LoVo (cell line): ENCODE measurements at regions not wholly inside any gene's neighbourhood (a gene's known extent, or its start where the extent isn't known, plus 50 kb on each side); places are given as distances from the start of the nearest gene placed in this dataset.

Source experiments
- DNase-seq: peaks from one replicate; pipeline ENCODE4 v3.0.0-alpha.2; 2016; ENCODE audit warnings: low spot score

DNA sequence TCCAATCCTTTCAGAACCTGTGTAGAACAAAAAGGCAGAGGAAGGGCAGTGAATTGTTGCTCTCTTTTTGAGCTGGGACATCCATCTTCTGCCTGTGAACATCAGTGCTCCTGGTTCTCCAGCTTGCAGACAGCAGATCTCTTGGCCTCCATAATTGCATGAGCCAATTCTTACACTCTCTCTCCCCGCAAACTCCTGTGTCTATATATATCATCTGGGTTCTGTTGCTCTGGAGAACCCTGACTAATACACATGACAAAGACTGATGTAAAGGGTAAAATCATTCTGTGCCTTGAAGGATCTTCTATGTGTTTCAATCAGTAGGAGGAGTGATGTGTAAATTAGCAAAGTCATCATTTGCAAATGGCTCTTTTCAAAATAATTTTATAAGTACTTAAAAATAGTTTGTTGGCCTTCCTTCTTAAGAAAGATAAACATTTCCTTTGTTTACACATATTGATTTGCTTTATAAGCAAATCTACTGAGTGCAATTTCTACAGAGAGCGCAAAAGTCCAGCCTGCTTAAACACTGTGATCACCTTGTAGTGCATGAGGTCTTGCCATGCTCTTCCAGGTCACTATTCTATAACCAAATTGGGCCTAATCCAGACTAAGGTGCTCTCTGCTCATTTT is 154.9 kb upstream of the ANKRD28 start:
- DNase-seq, result no peak

DNA sequence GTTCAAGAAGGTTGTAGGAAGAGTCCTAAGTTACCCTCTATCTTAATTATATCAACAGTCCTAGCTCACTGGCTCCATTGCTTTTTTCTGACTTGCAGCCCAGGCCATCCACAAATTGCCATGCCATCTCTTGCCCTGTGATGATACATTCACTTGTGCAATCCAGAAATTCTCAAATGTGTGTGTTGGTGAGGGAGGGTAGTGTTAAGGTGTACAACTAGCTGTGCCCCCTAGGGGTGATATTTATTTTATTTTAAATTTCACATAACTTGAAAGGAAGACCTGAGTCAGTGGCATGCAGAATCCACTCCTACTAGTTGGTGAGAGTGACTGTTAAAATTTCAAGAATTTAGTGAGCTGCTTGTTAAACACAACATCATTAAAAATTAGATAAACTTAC is 156.1 kb upstream of the ANKRD28 start:
- no peak for DNase-seq

DNA sequence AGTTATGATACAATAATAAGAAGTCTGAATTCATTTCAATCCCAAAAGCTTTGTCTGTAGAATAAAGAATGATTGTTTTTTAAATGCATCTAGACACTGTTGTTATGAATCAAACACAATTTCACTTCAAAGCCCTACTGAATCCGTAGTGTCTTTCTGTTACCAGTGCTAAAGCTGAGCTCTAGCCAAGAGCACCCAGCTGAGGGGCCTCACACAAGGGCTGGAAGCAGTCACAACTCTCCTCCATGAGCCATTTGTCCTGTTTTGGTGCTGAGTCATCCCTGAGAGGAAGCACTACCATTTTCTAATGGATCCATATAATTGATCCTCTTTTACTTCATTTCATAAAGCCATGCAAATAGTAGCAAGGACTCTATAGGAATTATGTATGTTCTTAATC is 158.2 kb upstream of the ANKRD28 start:
- DNase-seq, result no peak

DNA sequence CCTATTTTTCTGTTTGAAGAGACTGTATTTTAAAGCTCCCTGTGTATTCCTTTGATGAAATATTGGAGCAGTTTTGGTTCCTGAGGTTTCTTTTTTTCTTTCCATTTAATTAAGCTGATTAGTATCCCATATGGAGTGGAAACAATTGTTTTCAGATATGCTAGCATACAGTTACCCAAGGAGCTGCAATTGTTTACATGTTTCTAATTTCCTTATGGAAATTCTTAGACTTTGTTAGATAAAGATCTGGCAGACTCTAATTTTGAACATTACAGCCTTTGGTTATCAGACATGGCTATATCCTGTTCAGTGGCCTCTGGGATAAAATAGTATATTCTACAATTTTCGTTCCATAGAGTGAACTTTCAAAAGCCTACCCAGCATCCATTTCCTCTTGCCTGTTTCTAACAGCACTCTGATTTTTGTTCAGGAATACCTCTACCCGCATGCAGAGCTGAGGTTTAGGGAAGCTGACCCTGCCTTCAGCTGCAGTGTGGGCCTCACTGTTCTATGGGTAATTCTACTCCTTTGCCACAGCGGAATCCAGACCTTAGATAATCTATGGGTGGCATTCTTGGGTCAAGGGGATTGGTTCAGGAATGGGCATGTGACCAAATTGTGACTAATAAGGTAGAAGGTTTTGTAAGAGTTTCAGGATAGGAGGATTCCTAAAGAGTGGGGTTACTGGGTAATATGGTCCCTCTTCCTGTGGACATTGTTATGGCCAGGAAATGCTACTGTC is 161.1 kb upstream of the ANKRD28 start:
- DNase-seq, result no peak

- no peak for DNase-seq
These were observed 161.6 kb upstream of the ANKRD28 start for GRCh38 chr3:15959434-15959811.

DNA sequence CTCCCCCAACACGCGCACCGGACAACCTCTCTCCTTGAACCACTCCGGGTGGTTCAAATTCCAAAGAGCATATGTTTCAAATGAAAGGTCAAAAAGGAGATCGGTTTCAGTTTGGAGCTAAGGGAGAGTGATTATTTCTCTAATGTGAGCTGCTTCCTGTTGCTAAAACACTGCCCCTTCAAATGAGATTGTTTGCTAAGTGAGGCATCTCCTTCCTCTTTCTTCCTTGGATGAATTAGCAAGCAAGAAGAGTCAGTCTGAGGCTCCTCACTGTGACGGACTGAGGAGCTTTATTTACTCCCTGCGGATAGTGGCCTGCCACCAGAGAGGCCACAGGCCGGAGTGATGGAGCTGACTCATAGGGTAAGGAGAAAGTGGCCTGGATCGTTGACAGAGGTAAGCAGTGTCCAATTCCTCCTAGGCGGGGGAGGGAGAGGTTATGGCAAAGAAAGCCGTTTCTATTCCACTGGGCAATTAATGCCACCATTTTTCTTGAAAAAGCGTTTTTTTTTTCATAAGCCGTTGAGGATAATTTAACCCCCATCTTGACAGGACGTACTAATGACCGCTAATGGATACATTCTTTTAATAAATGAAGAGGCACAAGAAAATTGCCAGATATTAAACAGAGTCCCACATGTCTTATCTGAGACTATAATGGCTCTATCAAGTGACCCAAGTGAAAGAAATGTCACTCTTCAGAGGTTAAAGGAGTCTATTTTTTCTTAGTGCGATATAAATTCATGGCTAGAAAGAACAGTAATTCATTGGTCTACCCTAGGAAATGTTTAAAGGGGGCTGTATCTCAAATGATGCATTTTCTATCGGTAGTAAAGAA is 167.0 kb upstream of the ANKRD28 start:
- no peak for DNase-seq

DNA sequence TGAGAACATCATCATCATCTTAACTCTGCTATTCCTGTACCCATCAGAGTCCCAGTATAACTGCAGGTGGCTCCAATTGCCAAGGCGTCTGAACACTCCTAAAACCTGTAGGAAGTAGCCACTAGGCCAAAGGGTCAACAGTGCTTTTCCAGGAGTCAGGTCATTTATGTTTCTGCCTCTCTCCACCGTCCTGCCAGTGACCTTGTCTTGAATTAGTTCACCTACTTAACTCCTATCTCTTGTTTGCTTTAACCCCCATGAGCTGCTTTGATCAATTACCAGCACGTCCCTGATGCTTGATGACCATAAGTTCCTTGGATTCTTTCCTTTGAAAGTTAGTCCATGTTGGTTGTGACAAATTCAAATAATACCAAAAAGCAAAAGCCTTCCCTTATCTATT is 169.8 kb upstream of the ANKRD28 start:
- DNase-seq, result no peak

- no peak for DNase-seq
These were observed 172.3 kb upstream of the ANKRD28 start for GRCh38 chr3:15969874-15970640.

DNA sequence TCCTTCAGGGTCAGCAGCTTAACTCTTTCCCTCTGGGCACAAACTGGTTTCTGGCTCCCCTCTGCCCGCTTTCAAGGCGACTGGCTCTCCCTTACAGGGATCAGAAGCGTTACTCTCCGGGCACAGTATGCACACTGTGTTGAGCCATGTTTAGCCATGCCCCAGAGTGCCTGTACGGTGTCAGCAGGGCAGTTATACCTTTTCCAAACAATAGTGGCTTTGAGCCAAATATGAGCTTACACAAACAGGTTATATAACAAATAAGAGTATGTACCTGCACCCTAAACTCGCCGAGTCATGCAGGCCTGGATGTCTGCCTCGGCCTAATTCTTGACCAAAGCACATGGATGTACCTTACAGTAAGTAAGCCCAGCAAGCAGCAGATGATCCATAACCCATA is 175.6 kb upstream of the ANKRD28 start:
- no peak for DNase-seq

- no peak for DNase-seq
These were observed 176.2 kb upstream of the ANKRD28 start for GRCh38 chr3:15973940-15974339.

DNA sequence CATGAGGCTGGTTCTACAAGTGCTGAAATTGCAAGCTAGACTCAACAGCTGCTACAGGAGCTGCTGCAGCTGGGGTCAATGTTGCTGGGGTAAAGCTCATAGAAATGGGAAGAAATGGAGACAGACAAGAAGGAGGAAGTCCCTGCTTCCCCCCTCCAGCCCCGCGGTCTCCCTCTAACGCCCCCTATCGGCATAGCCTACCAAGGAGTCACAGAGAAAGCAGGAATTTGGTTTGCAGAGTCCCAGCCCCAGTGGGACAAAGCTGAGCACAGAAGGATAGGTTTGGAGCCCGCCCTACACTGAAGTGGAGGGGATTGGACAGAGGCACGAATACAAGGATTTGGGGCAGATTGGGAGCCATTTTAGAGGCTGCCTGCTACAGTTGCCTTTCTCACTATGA is 176.9 kb upstream of the ANKRD28 start:
- DNase-seq, result no peak

DNA sequence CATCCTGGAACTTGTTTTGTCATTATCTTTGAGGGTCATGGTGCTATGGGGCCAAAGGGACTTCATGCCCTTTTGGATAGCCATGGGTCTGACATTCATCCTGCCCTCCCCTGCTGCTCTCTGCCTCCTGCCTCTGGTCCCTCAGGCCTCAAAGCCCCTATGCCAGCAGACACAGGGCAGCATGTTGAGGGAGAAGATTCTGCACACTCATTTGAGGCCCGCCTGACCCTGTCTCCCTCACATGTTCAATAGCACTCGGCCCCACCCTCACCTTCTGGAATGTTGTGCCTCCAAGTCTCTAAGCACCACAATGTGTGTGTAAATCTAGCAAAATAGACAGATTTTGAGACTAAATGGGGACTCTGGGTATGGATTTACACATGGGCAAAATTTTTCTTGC is 178.7 kb upstream of the ANKRD28 start:
- no peak for DNase-seq

DNA sequence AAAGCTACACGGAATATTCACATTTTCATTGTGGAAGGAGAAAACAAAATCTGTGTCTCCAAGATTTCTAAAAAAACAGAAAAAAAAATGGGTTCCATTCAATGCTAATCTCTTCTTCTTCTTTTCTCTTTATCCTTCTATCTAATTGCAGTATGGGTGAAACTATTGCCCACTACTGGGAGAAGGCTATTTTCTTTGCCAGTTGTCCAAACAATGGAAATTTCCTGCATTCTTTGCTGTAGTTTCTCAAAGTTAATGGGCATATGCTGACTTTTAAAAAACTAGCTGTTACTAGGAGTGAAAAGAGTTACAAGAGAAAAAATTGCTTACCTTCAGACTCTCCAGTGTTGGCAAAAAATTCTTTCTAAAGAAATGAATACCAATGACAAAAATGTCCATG is 179.3 kb upstream of the ANKRD28 start:
- no peak for DNase-seq

DNA sequence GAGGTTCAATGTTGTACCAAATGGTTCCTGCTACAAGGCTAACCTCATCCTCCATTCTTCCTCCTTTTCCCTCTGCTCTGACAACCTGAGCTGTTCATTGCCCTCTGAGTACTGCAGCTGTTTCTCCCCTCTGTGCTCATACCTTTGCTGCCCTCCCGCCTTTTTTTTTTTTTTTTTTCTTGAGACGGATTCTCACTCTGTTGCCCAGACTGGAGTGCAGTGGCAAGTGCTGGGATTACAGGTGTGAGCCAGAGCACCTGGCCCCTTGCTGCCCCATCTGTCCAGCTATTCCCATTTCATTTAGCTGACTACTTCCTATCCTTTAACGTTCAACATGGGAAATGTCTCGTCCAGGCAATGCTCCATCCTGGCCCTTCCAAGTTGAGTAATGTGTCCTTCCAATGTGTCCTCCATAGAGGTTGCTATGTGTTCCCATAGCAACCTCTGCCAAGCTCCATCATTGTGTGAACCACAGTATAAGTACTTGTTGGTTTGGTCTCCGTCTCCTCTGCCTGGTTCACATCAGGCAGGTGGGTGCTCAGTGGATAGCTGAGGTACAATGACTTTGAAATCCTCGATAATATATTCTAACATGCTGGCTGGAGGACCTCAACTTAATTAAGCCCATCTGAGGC is 179.9 kb upstream of the ANKRD28 start:
- DNase-seq, result no peak

- no peak for DNase-seq
These were observed 181.0 kb upstream of the ANKRD28 start for GRCh38 chr3:15978801-15979200.

DNA sequence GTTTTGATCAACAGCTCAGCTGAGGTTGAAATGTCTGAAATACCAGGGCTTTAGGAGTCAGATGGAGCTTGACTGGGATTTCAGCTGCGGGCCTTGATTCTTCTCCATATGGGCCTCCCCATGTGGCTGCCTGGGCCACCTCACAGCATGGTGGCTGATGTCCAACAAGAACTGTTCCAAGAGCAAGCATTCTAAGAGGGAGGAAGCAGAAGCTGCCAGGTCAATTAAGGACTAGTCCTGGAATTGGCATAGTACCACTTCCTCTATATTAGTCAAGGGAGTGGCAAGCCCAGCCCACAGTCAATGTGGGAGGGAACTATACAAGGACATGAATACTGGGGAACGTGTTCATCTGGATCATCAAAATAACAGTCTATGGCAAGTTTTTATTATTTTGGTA is 181.7 kb upstream of the ANKRD28 start:
- DNase-seq, result no peak

DNA sequence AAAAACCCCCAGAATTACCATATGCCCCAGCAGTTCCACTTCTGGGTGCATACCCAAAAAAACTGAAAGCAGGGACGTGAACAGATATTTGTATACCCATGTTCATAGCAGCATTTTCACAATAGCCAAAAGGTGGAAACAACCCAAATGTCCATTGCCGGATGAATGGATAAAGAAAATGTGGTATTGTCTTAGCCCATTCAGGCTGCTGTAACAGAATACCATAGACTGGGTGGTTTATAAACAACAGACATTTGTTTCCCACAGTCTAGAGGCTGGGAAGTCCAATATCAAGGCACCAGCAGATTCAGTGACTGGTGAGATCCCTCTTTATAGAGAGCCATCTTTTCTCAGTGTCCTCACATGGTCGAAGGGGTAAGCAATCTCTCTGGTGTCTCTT is 182.1 kb upstream of the ANKRD28 start:
- DNase-seq, result no peak

- no peak for DNase-seq
These were observed 184.5 kb upstream of the ANKRD28 start for GRCh38 chr3:15982243-15982642.

GRCh38 chr3:15982667-15983196 is 185.0 kb upstream of the ANKRD28 start:
- no peak for DNase-seq

GRCh38 chr3:15983232-15983631 is 185.5 kb upstream of the ANKRD28 start:
- no peak for DNase-seq

- no peak for DNase-seq
These were observed 185.9 kb upstream of the ANKRD28 start for GRCh38 chr3:15983693-15984092.

GRCh38 chr3:15989419-15989818 is 185.1 kb upstream of the GALNT15 start:
- no peak for DNase-seq
